NCI-H146 (cell line): ENCODE measurements at regions not wholly inside any gene's neighbourhood (a gene's known extent, or its start where the extent isn't known, plus 50 kb on each side); places are given as distances from the start of the nearest gene placed in this dataset.

ENCODE experiments used
- DNase-seq: peaks from one replicate; lab custom pipeline; 2025; lab: John Stamatoyannopoulos, UW

- no peak for DNase-seq
These were observed 111.3 kb downstream of the DAD1 start for GRCh38 chr14:22477569-22478194.

GRCh38 chr14:22476887-22477286 lies 112.1 kb downstream of the DAD1 start:
- DNase-seq = no peak

GRCh38 chr14:22476005-22476751 lies 112.8 kb downstream of the DAD1 start:
- no peak for DNase-seq

GRCh38 chr14:22475381-22475780 lies 113.6 kb downstream of the DAD1 start:
- no peak for DNase-seq

GRCh38 chr14:22474730-22475351 lies 114.2 kb downstream of the DAD1 start:
- DNase-seq = no peak

GRCh38 chr14:22472935-22473854 lies 115.8 kb downstream of the DAD1 start:
- DNase-seq = no peak

- no peak for DNase-seq
These were observed 116.6 kb downstream of the DAD1 start for GRCh38 chr14:22472466-22472865.

GRCh38 chr14:22471545-22472121 lies 117.4 kb downstream of the DAD1 start:
- DNase-seq = no peak

GRCh38 chr14:22469538-22470303 lies 119.3 kb downstream of the DAD1 start:
- no peak for DNase-seq

GRCh38 chr14:22468830-22469229 lies 120.2 kb downstream of the DAD1 start:
- DNase-seq = no peak

- DNase-seq = no peak
These were observed 122.5 kb downstream of the DAD1 start for GRCh38 chr14:22466491-22466890.

- DNase-seq = no peak
These were observed 123.7 kb downstream of the DAD1 start for GRCh38 chr14:22465201-22465840.

GRCh38 chr14:22464422-22465142 lies 124.4 kb downstream of the DAD1 start:
- no peak for DNase-seq

GRCh38 chr14:22463763-22464173 lies 125.3 kb downstream of the DAD1 start:
- DNase-seq = no peak

- DNase-seq = no peak
These were observed 126.1 kb downstream of the DAD1 start for GRCh38 chr14:22462923-22463322.

GRCh38 chr14:22460461-22461195 lies 128.4 kb downstream of the DAD1 start:
- DNase-seq = no peak

- DNase-seq = no peak
These were observed 130.3 kb downstream of the DAD1 start for GRCh38 chr14:22458737-22459136.

- no peak for DNase-seq
These were observed 131.9 kb downstream of the DAD1 start for GRCh38 chr14:22456998-22457594.

- no peak for DNase-seq
These were observed 132.6 kb downstream of the DAD1 start for GRCh38 chr14:22456421-22456820.
